WTC11 (cell line): ENCODE measurements at regions not wholly inside any gene's neighbourhood (a gene's known extent, or its start where the extent isn't known, plus 50 kb on each side); places are given as distances from the start of the nearest gene placed in this dataset.

ENCODE experiments used
- SP1 ChIP-seq: sonication (generic); formaldehyde crosslinking; conservative IDR thresholded peaks from 2 replicates; pipeline ENCODE4 v1.8.1; 2022; ENCODE audit warnings: missing genetic modification reagents
- ZNF512 ChIP-seq: sonication (generic); formaldehyde crosslinking; IDR thresholded peaks from 2 replicates; pipeline ENCODE4 v1.8.1; 2022; ENCODE audit warnings: missing genetic modification reagents, borderline replicate concordance
- TF ChIP-seq, protein P1 (sequence below): fragments of 200-600 bp; IDR thresholded peaks from 2 replicates; pipeline ENCODE4 v1.8.0; 2022; ENCODE audit warnings: antibody characterized with exemption

DNA sequence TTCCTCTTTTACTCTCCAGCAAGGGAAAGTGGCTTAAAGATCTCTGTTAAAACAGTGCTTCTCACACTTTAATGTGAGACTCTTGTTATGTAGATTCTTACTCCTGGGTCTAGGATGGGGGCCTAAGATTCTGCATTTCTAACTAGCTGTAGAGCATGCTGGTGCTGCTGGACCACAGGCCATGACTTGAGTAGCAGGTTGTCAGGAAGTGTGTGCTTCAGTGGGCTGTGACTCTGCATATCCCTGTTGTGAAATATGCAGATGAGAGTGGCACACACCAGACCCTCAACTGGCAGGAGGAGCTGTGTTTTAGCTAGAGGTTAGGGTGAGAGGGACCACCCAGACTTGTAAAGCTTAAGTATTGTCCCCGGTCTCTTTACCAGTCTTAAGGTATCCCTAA, 191.1 kb upstream of the DMRT1 start:
- TF ChIP-seq, protein P1, sequence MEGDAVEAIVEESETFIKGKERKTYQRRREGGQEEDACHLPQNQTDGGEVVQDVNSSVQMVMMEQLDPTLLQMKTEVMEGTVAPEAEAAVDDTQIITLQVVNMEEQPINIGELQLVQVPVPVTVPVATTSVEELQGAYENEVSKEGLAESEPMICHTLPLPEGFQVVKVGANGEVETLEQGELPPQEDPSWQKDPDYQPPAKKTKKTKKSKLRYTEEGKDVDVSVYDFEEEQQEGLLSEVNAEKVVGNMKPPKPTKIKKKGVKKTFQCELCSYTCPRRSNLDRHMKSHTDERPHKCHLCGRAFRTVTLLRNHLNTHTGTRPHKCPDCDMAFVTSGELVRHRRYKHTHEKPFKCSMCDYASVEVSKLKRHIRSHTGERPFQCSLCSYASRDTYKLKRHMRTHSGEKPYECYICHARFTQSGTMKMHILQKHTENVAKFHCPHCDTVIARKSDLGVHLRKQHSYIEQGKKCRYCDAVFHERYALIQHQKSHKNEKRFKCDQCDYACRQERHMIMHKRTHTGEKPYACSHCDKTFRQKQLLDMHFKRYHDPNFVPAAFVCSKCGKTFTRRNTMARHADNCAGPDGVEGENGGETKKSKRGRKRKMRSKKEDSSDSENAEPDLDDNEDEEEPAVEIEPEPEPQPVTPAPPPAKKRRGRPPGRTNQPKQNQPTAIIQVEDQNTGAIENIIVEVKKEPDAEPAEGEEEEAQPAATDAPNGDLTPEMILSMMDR = no peak
- TF ChIP-seq ZNF512 (CRISPR knock-in tag) (no peak), SP1 (CRISPR knock-in tag) (no peak)
